H1 (cell line): ENCODE measurements at regions not wholly inside any gene's neighbourhood (a gene's known extent, or its start where the extent isn't known, plus 50 kb on each side); places are given as distances from the start of the nearest gene placed in this dataset.
"Not testable (repeated sequence)": the region's sequence is repeated elsewhere in the genome, so short reads cannot be mapped to it uniquely, and the experiment has no call there.

Source experiments
- CTCF ChIA-PET: fragments of 300-600 bp; sonication (Branson Sonifier 250); formaldehyde crosslinking; loops from one replicate; lab custom pipeline; 2021; ENCODE audit not compliant: partially characterized antibody; lab: Charles Lee
- POLR2A ChIA-PET: fragments of 300-600 bp; sonication (Branson Sonifier 250); formaldehyde crosslinking; loops from one replicate; lab custom pipeline; 2021; ENCODE audit warnings: inconsistent platforms; ENCODE audit not compliant: partially characterized antibody; lab: Charles Lee
- DNase-seq, 2 experiments: peaks; one replicate each; pipeline versions ENCODE4 v3.0.0 to v3.0.0-alpha.2; 2010 to 2022; ENCODE audit warnings: low spot score in 2 of 2, low read depth in 1 of 2, mixed read lengths in 1 of 2
- FAIRE-seq: peaks from 2 replicates; lab custom pipeline; 2011; peaks lifted over from hg19 to GRCh38; lab: Jason Lieb, UNC
- H2AFZ ChIP-seq: 2 replicates; pipeline ENCODE4 v1.8.1; 2012; ENCODE audit warnings: low read length, inconsistent platforms
- H2AK5ac ChIP-seq: 2 replicates; pipeline ENCODE4 v1.6.1; 2013; ENCODE audit warnings: low read depth, low read length
- H2BK120ac ChIP-seq: replicated peaks from 2 replicates; pipeline ENCODE3; 2013; ENCODE audit warnings: low read depth, low read length, inconsistent platforms
- H2BK12ac ChIP-seq: 2 replicates; pipeline ENCODE4 v1.6.1; 2013; ENCODE audit warnings: low read depth, low read length
- H2BK15ac ChIP-seq: 2 replicates; pipeline ENCODE4 v1.6.1; 2013; ENCODE audit warnings: low read length
- H2BK20ac ChIP-seq: 2 replicates; pipeline ENCODE4 v1.6.1; 2013; ENCODE audit warnings: low read length
- H2BK5ac ChIP-seq: 2 replicates; pipeline ENCODE4 v1.6.1; 2013; ENCODE audit warnings: low read depth, low read length
- H3K14ac ChIP-seq: 2 replicates; pipeline ENCODE4 v1.6.1; 2013; ENCODE audit warnings: inconsistent platforms; ENCODE audit not compliant: insufficient read length
- H3K18ac ChIP-seq: 2 replicates; pipeline ENCODE4 v1.6.1; 2013; ENCODE audit warnings: low read length; ENCODE audit errors: extremely low read depth
- H3K23ac ChIP-seq: 2 replicates; pipeline ENCODE4 v1.6.1; 2013; ENCODE audit warnings: inconsistent platforms; ENCODE audit not compliant: insufficient read length
- H3K23me2 ChIP-seq: 2 replicates; pipeline ENCODE4 v1.6.1; 2013; ENCODE audit warnings: low read depth, low read length
- H3K27ac ChIP-seq: 2 replicates; pipeline ENCODE4 v1.6.1; 2011; ENCODE audit warnings: low read depth, low read length, inconsistent platforms
- H3K27me3 ChIP-seq, 4 experiments: replicated peaks in 1 of 4; 1 replicate in 1 of 4; 2 replicates in 3 of 4; pipeline versions ENCODE4 v1.6.1 to v1.8.1; 2011 to 2013; ENCODE audit warnings: low read length in 3 of 4, mild to moderate bottlenecking in 3 of 4, inconsistent platforms in 2 of 4, mixed read lengths in 2 of 4, moderate library complexity in 1 of 4; ENCODE audit not compliant: control insufficient read depth in 3 of 4, insufficient read depth in 3 of 4; ENCODE audit errors: extremely low read depth in 1 of 4
- H3K36me3 ChIP-seq, 4 experiments: 2 replicates each; pipeline versions ENCODE4 v1.6.1 to v1.8.1; 2011 to 2013; ENCODE audit warnings: mild to moderate bottlenecking in 4 of 4, low read length in 3 of 4, moderate library complexity in 2 of 4, control low read depth in 1 of 4, inconsistent platforms in 1 of 4; ENCODE audit not compliant: insufficient read depth in 4 of 4, control insufficient read depth in 2 of 4
- H3K4ac ChIP-seq: replicated peaks from 2 replicates; pipeline ENCODE3; 2013; ENCODE audit warnings: low read length, low read depth, mixed read lengths, inconsistent platforms; ENCODE audit not compliant: insufficient read length
- H3K4me1 ChIP-seq, 4 experiments: replicated peaks in 1 of 4; 1 replicate in 1 of 4; 2 replicates in 3 of 4; pipeline versions ENCODE4 v1.6.1 to v1.8.1; 2011 to 2013; ENCODE audit warnings: low read length in 3 of 4, inconsistent platforms in 2 of 4, mixed read lengths in 1 of 4; ENCODE audit not compliant: insufficient read depth in 4 of 4, control insufficient read depth in 3 of 4
- H3K4me2 ChIP-seq, 2 experiments: 2 replicates each; pipeline versions ENCODE4 v1.6.1 to v1.8.1; 2011 to 2013; ENCODE audit warnings: low read depth in 2 of 2, low read length in 2 of 2, control low read depth in 1 of 2, inconsistent platforms in 1 of 2, mild to moderate bottlenecking in 1 of 2; ENCODE audit not compliant: insufficient read depth in 1 of 2
- H3K4me3 ChIP-seq, 4 experiments: fragments of 200-600, 300-600 bp in 1 of 4; sonication (generic), shearing (Covaris generic), sonication (Bioruptor Twin) in 1 of 4; 2 replicates each; pipeline versions ENCODE4 v1.5.1 to v1.8.1; 2011 to 2016; ENCODE audit warnings: low read length in 4 of 4, low read depth in 3 of 4, control low read depth in 2 of 4, inconsistent platforms in 2 of 4, mild to moderate bottlenecking in 2 of 4, mixed read lengths in 1 of 4, moderate library complexity in 1 of 4; ENCODE audit not compliant: insufficient read depth in 2 of 4; ENCODE audit errors: extremely low read depth in 1 of 4
- H3K56ac ChIP-seq: replicated peaks from 2 replicates; pipeline ENCODE3; 2013; ENCODE audit warnings: low read depth, mild to moderate bottlenecking, mixed read lengths, low read length, inconsistent platforms; ENCODE audit not compliant: insufficient read length
- H3K79me1 ChIP-seq: 2 replicates; pipeline ENCODE4 v1.6.1; 2013; ENCODE audit warnings: low read depth, low read length, control low read depth
- H3K79me2 ChIP-seq, 2 experiments: 2 replicates each; pipeline versions ENCODE4 v1.6.1 to v1.8.1; 2012 to 2013; ENCODE audit warnings: low read length in 2 of 2, mild to moderate bottlenecking in 2 of 2, inconsistent platforms in 1 of 2; ENCODE audit not compliant: insufficient read depth in 2 of 2, control insufficient read depth in 1 of 2
- H3K9ac ChIP-seq, 4 experiments: replicated peaks in 1 of 4; 1 replicate in 1 of 4; 2 replicates in 3 of 4; pipeline versions ENCODE4 v1.6.1 to v1.8.1; 2011 to 2013; ENCODE audit warnings: low read depth in 3 of 4, low read length in 3 of 4, control low read depth in 2 of 4, mild to moderate bottlenecking in 2 of 4, moderate library complexity in 2 of 4, inconsistent platforms in 1 of 4; ENCODE audit errors: extremely low read depth in 1 of 4
- H3K9me3 ChIP-seq, 2 experiments: 2 replicates each; pipeline versions ENCODE4 v1.6.1 to v1.8.1; 2012 to 2013; ENCODE audit warnings: mild to moderate bottlenecking in 2 of 2, moderate library complexity in 2 of 2, control low read depth in 1 of 2, inconsistent platforms in 1 of 2, low read depth in 1 of 2, low read length in 1 of 2, mixed read lengths in 1 of 2; ENCODE audit not compliant: insufficient read depth in 2 of 2
- H4K20me1 ChIP-seq, 2 experiments: replicated peaks in 1 of 2; 2 replicates each; pipeline versions ENCODE3 to v1.8.1; 2011 to 2013; ENCODE audit warnings: inconsistent platforms in 2 of 2, low read length in 2 of 2, mild to moderate bottlenecking in 1 of 2; ENCODE audit not compliant: insufficient read depth in 2 of 2, control insufficient read depth in 1 of 2
- H4K5ac ChIP-seq: 2 replicates; pipeline ENCODE4 v1.6.1; 2013; ENCODE audit warnings: low read length, low read depth, mixed read lengths, inconsistent platforms; ENCODE audit not compliant: insufficient read length
- H4K8ac ChIP-seq: 2 replicates; pipeline ENCODE4 v1.8.0; 2013; ENCODE audit warnings: mild to moderate bottlenecking, moderate library complexity, low read length, inconsistent platforms; ENCODE audit not compliant: insufficient read depth; ENCODE audit errors: extremely low read depth
- H4K91ac ChIP-seq: replicated peaks from 2 replicates; pipeline ENCODE3; 2013; ENCODE audit warnings: low read length, mixed read lengths, inconsistent platforms; ENCODE audit not compliant: insufficient read length
- WGBS, 2 experiments: shearing (Covaris generic) in 1 of 2; methylation state at CpG; one replicate each; pipeline versions ENCODE4 v1.1.6 to v1.1.7; 2013 to 2015; ENCODE audit warnings: low lambda C conversion rate in 2 of 2, mixed read lengths in 2 of 2, inconsistent platforms in 1 of 2, low coverage in 1 of 2, missing lambda C conversion rate in 1 of 2; ENCODE audit not compliant: insufficient replicate concordance in 2 of 2, insufficient coverage in 1 of 2, insufficient read length in 1 of 2; ENCODE audit errors: extremely low coverage in 1 of 2, missing lambda C conversion rate in 1 of 2; 5-methylcytosine and 5-hydroxymethylcytosine counted together

DNA sequence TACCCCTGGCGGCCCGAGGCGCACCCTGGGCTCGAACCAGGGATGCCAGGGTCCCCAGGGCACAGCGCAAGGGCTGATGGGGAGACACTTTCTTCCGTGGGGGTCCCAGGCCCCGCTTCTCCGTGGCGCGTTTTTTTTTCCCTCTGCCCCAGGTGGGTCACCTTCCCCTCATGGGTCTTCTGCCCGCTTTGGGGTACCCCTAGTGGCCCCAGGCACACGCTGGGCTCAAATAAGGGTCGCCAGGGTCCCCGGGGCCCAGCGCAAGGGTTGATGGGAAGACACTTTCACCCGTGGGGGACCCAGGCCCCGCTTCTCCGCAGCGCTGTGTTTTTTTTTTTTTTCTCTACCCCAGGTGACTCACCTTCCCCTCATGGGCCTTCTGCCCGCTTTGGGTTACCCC lies 163.3 kb upstream of the ZNG1F start:
- POLR2A ChIA-PET, H3K27me3 ChIP-seq, H3K18ac ChIP-seq, H3K23me2 ChIP-seq, H4K91ac ChIP-seq, H4K5ac ChIP-seq, H2AK5ac ChIP-seq, H3K23ac ChIP-seq, H3K79me1 ChIP-seq, H4K20me1 ChIP-seq, H3K14ac ChIP-seq, CTCF ChIA-PET, FAIRE-seq, H3K4me1 ChIP-seq, H3K27ac ChIP-seq, H2AFZ ChIP-seq, H2BK5ac ChIP-seq, H2BK15ac ChIP-seq, H2BK20ac ChIP-seq, H2BK12ac ChIP-seq, H4K8ac ChIP-seq, H3K4me2 ChIP-seq, H3K79me2 ChIP-seq, H3K56ac ChIP-seq, H3K36me3 ChIP-seq, H3K4me3 ChIP-seq, H3K4ac ChIP-seq, H2BK120ac ChIP-seq, H3K9ac ChIP-seq, DNase-seq: not testable (repeated sequence)
- WGBS, 2 experiments = 90% methylated on average over 8 of the region's 20 CpGs; no CpG with 5 or more reads in 1 of the 2 experiments
- H3K9me3 ChIP-seq = peaks cover 0 to 38% of the 10 kb centered on the region in 2 experiments; a peak in 2 of 4 replicates

DNA sequence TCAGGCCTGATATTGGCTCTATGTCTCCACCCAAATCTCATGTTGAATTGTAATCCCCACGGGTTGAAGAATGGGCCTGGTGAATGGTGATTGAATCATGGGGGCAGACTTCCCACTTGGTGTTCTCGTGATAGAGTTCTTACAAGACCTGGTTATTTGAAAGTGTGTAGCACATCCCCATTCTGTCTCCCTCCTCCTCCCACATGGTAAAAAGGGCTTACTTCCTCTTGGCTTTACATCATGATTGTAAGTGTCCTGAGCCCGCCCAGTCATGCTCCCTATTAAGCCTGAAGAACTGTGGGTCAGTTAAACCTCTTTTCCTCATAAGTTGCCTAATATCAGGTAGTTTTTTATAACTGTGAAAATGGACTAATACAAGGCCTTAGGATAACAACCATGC lies 158.8 kb upstream of the ZNG1F start:
- FAIRE-seq, H3K27me3 ChIP-seq, H3K27ac ChIP-seq, CTCF ChIA-PET, H3K14ac ChIP-seq, DNase-seq, H4K20me1 ChIP-seq, H3K18ac ChIP-seq, H2BK20ac ChIP-seq, H2AFZ ChIP-seq, H3K4me3 ChIP-seq, H3K56ac ChIP-seq, H4K5ac ChIP-seq, H3K79me1 ChIP-seq, H3K9me3 ChIP-seq, H3K36me3 ChIP-seq, H4K91ac ChIP-seq, H3K4me2 ChIP-seq, H2AK5ac ChIP-seq, POLR2A ChIA-PET, H3K23ac ChIP-seq, H2BK5ac ChIP-seq, H2BK15ac ChIP-seq, H2BK120ac ChIP-seq, H3K23me2 ChIP-seq, H4K8ac ChIP-seq, H3K79me2 ChIP-seq, H3K9ac ChIP-seq, H2BK12ac ChIP-seq, H3K4me1 ChIP-seq, H3K4ac ChIP-seq: not testable (repeated sequence)
- WGBS, 2 experiments = 100% methylated on average over 1 of the region's 3 CpGs; no CpG with 5 or more reads in 1 of the 2 experiments
